CD14-positive monocyte (primary cell): ENCODE measurements at regions not wholly inside any gene's neighbourhood (a gene's known extent, or its start where the extent isn't known, plus 50 kb on each side); places are given as distances from the start of the nearest gene placed in this dataset.

Experiments used
- DNase-seq, 3 donors: peaks; one replicate each; pipeline ENCODE4 v3.0.0-alpha.2; 2011 to 2022
- H2AFZ ChIP-seq: 2 replicates; pipeline ENCODE4 v1.6.0; 2012; ENCODE audit warnings: mild to moderate bottlenecking, low read depth, low read length, inconsistent platforms; ENCODE audit not compliant: insufficient read depth, poor library complexity, severe bottlenecking
- H3K27ac ChIP-seq, 2 donors: 1 replicate in 1 of 2; 2 replicates in 1 of 2; pipeline ENCODE4 v1.5.1; 2012 to 2013; ENCODE audit warnings: low read length in 2 of 2, control low read depth in 1 of 2, inconsistent platforms in 1 of 2, low read depth in 1 of 2, mild to moderate bottlenecking in 1 of 2
- H3K27me3 ChIP-seq, 2 donors: one replicate each; pipeline versions ENCODE4 v1.6.0 to v1.6.1; 2011 to 2013; ENCODE audit warnings: low read length in 2 of 2; ENCODE audit not compliant: control insufficient read depth in 2 of 2, insufficient read depth in 2 of 2
- H3K36me3 ChIP-seq, 2 donors: replicated peaks in 1 of 2; 1 replicate in 1 of 2; 2 replicates in 1 of 2; pipeline versions ENCODE4 v1.5.1 to v1.6.1; 2012 to 2013; ENCODE audit warnings: low read length in 2 of 2, control low read depth in 1 of 2, inconsistent platforms in 1 of 2, mild to moderate bottlenecking in 1 of 2; ENCODE audit not compliant: insufficient read depth in 2 of 2, control insufficient read depth in 1 of 2
- H3K4me1 ChIP-seq, 2 donors: 1 replicate in 1 of 2; 2 replicates in 1 of 2; pipeline versions ENCODE4 v1.5.1 to v1.6.1; 2012 to 2013; ENCODE audit warnings: low read length in 2 of 2, control low read depth in 1 of 2, inconsistent platforms in 1 of 2, mild to moderate bottlenecking in 1 of 2, moderate library complexity in 1 of 2; ENCODE audit not compliant: insufficient read depth in 2 of 2, control insufficient read depth in 1 of 2
- H3K4me2 ChIP-seq: replicated peaks from 2 replicates; pipeline ENCODE3; 2012; ENCODE audit warnings: low read length, moderate library complexity, mild to moderate bottlenecking; ENCODE audit not compliant: poor library complexity, severe bottlenecking; ENCODE audit errors: extremely low read depth
- H3K4me3 ChIP-seq, 3 experiments: fragments of 200-600 bp in 1 of 3; sonication (generic) in 1 of 3; replicated peaks in 1 of 3; 1 replicate in 2 of 3; 2 replicates in 1 of 3; pipeline ENCODE4 v1.5.1; 2011 to 2013; ENCODE audit warnings: low read length in 3 of 3, mild to moderate bottlenecking in 3 of 3, control low read depth in 2 of 3, low read depth in 2 of 3, inconsistent platforms in 1 of 3, moderate library complexity in 1 of 3
- H3K79me2 ChIP-seq: 2 replicates; pipeline ENCODE4 v1.6.0; 2012; ENCODE audit warnings: mild to moderate bottlenecking, control low read depth, inconsistent platforms, low read length, moderate library complexity; ENCODE audit not compliant: insufficient read depth
- H3K9ac ChIP-seq: 2 replicates; pipeline ENCODE4 v1.6.0; 2017; ENCODE audit warnings: low read length, mild to moderate bottlenecking; ENCODE audit not compliant: insufficient read depth, poor library complexity, severe bottlenecking
- H3K9me3 ChIP-seq, 2 donors: replicated peaks in 1 of 2; 1 replicate in 1 of 2; 2 replicates in 1 of 2; pipeline versions ENCODE4 v1.5.1 to v1.6.1; 2012 to 2013; ENCODE audit warnings: low read length in 2 of 2, control low read depth in 1 of 2; ENCODE audit not compliant: control insufficient read depth in 1 of 2, insufficient read depth in 1 of 2
- H4K20me1 ChIP-seq: 2 replicates; pipeline ENCODE4 v1.6.0; 2012; ENCODE audit warnings: mild to moderate bottlenecking, low read length, control low read depth, moderate library complexity; ENCODE audit not compliant: insufficient read depth
- H3K27ac Mint-ChIP-seq, 7 donors: one replicate each; pipeline ENCODE4 v1.8.0; 2020; ENCODE audit warnings: mild to moderate bottlenecking in 7 of 7, mixed read lengths in 7 of 7, moderate library complexity in 6 of 7, inconsistent platforms in 2 of 7
- H3K27me3 Mint-ChIP-seq, 3 donors: one replicate each; pipeline ENCODE4 v1.8.0; 2021 to 2022; ENCODE audit warnings: low read depth in 3 of 3, mild to moderate bottlenecking in 3 of 3, mixed read lengths in 3 of 3, moderate library complexity in 3 of 3, inconsistent platforms in 1 of 3
- H3K36me3 Mint-ChIP-seq, 2 donors: one replicate each; pipeline ENCODE4 v1.8.0; 2020; ENCODE audit warnings: mixed read lengths in 2 of 2, inconsistent platforms in 1 of 2, mild to moderate bottlenecking in 1 of 2
- H3K4me1 Mint-ChIP-seq: one replicate; pipeline ENCODE4 v1.8.0; 2020; ENCODE audit warnings: mild to moderate bottlenecking, mixed read lengths
- H3K4me3 Mint-ChIP-seq, 2 donors: one replicate each; pipeline ENCODE4 v1.8.0; 2020; ENCODE audit warnings: mild to moderate bottlenecking in 2 of 2, mixed read lengths in 2 of 2, moderate library complexity in 1 of 2
- H3K9me3 Mint-ChIP-seq, 7 donors: one replicate each; pipeline ENCODE4 v1.8.0; 2020 to 2022; ENCODE audit warnings: mixed read lengths in 7 of 7, mild to moderate bottlenecking in 6 of 7, moderate library complexity in 6 of 7, inconsistent platforms in 2 of 7
- WGBS: methylation state at CpG from one replicate; pipeline ENCODE4 v1.1.5; 2013; ENCODE audit warnings: missing lambda C conversion rate; ENCODE audit not compliant: insufficient coverage; 5-methylcytosine and 5-hydroxymethylcytosine counted together
- intact Hi-C, 2 donors: fragments of 100-400 bp; cut with micrococcal nuclease; formaldehyde crosslinking; loops; one replicate each; pipeline versions ENCODE4 v1.15.0 to v1.15.1; 2023
- TF ChIP-seq, protein P1 (sequence below): fragments of 200-600 bp; IDR thresholded peaks from one replicate; pipeline ENCODE4 v1.8.0; 2022; ENCODE audit warnings: antibody characterized with exemption, mild to moderate bottlenecking

DNA sequence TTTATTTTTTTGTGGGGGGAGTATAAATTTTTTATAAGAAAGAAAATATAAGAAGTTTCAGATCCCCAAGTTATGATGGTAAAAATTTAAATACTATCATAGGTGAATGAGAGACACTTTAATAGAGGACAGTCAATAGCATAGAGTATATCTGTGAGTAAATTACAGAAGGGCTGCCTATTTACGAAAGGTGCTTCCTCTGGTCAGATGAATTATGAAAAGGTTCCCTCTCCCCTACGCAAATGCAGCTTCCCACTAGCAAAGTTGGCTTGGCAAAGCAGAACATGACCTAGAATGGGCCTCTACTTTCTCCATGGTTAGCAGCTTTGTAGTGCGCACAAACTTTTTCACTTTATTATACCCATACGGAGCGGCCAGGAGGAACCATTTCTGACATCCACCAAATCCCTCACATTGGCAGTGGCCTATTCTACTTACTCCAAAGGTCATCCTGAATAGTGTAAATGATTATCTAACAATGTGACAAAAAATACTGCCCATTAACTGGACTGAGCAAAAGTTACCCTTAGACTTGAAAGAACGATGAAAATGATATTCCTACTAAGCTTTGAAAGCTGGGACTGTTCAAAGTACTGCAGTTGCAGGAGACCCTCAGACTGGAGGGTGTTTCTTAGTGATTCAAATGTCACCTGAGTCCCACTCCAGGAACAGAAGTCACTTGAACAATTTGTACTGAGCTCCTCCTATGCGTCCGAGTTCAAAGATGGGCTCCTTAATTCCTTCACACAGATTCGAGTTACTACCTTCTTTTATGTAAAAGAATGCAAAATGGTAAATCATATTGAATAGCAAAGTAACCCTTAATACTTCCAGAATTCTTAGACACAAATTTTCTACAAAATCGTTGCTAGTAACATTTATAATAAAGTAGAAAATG lies 148.5 kb downstream of the NOL4 start:
- Histone ChIP-seq H3K9ac (no peak overlapping the region), H4K20me1 (no peaks in the 10 kb centered on the region), H3K4me3 (no peak overlapping the region), H3K27me3 (no peaks in the 10 kb centered on the region), H3K36me3 (no peaks in the 10 kb centered on the region), H3K4me1 (no peaks in the 10 kb centered on the region), H2AFZ (no peak overlapping the region), H3K9me3 (no peaks in the 10 kb centered on the region), H3K79me2 (no peaks in the 10 kb centered on the region), H3K27ac (no peak overlapping the region), H3K4me2 (no peak overlapping the region)
- Mint-ChIP-seq H3K27ac (no peak overlapping the region), H3K36me3 (no peaks in the 10 kb centered on the region), H3K4me1 (no peaks in the 10 kb centered on the region), H3K9me3 (no peaks in the 10 kb centered on the region), H3K4me3 (no peak overlapping the region), H3K27me3 (peaks cover 0 to 2% (median 0%) of the 10 kb centered on the region in 3 donors)
- intact Hi-C loops: no loop called here
- DNase-seq: no peak
- TF ChIP-seq, protein P1, sequence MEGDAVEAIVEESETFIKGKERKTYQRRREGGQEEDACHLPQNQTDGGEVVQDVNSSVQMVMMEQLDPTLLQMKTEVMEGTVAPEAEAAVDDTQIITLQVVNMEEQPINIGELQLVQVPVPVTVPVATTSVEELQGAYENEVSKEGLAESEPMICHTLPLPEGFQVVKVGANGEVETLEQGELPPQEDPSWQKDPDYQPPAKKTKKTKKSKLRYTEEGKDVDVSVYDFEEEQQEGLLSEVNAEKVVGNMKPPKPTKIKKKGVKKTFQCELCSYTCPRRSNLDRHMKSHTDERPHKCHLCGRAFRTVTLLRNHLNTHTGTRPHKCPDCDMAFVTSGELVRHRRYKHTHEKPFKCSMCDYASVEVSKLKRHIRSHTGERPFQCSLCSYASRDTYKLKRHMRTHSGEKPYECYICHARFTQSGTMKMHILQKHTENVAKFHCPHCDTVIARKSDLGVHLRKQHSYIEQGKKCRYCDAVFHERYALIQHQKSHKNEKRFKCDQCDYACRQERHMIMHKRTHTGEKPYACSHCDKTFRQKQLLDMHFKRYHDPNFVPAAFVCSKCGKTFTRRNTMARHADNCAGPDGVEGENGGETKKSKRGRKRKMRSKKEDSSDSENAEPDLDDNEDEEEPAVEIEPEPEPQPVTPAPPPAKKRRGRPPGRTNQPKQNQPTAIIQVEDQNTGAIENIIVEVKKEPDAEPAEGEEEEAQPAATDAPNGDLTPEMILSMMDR: no peak
- WGBS: 83% methylated on average over 3 of the region's 10 CpGs

DNA sequence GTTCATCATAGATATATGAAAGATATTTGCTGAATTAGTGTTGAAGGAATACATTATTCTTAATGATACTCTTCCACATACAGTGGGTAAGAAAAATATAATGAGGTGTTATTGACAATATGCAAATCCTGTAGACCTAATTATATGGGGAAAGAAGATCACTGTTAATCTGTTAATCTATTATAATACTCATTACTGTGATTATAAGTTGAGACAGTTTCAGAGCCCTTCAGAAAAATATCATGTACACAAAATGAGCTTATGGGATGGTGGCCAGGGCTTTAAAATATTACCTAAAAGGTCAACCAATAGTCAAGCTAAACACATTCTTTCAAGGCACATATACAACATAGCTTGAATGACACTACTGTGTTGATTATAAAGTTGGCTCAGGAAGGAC lies 163.5 kb downstream of the NOL4 start:
- TF ChIP-seq, protein P1: no peak

More for the DNA sequence above, 163.5 kb downstream of the NOL4 start:
- Mint-ChIP-seq H3K27ac (no peak overlapping the region), H3K9me3 (peaks cover 2 to 8% (median 4%) of the 10 kb centered on the region in 7 donors), H3K4me1 (no peaks in the 10 kb centered on the region), H3K36me3 (no peaks in the 10 kb centered on the region), H3K27me3 (no peaks in the 10 kb centered on the region), H3K4me3 (no peak overlapping the region)
- Histone ChIP-seq H3K4me2 (no peak overlapping the region), H3K9me3 (peaks cover 0 to 11% of the 10 kb centered on the region in 2 donors), H3K4me3 (no peak overlapping the region), H3K79me2 (no peaks in the 10 kb centered on the region), H3K9ac (no peak overlapping the region), H3K4me1 (no peaks in the 10 kb centered on the region), H4K20me1 (no peaks in the 10 kb centered on the region), H3K27me3 (no peaks in the 10 kb centered on the region), H2AFZ (no peak overlapping the region), H3K36me3 (no peaks in the 10 kb centered on the region), H3K27ac (no peak overlapping the region)
- DNase-seq: no peak
- intact Hi-C loops: no loop called here
